Mesodermal cell (in vitro differentiated cells): ENCODE measurements at regions not wholly inside any gene's neighbourhood (a gene's known extent, or its start where the extent isn't known, plus 50 kb on each side); places are given as distances from the start of the nearest gene placed in this dataset.

ENCODE experiments used
- H3K27ac ChIP-seq: 2 replicates; pipeline ENCODE4 v1.7.0; 2013; ENCODE audit warnings: mild to moderate bottlenecking, low read depth, low read length, moderate library complexity; ENCODE audit not compliant: severe bottlenecking
- H3K36me3 ChIP-seq: 2 replicates; pipeline ENCODE4 v1.7.1; 2013; ENCODE audit warnings: mild to moderate bottlenecking, low read length, moderate library complexity; ENCODE audit not compliant: control insufficient read depth, insufficient read depth
- H3K4me1 ChIP-seq: one replicate; pipeline ENCODE4 v1.7.1; 2013; ENCODE audit warnings: mild to moderate bottlenecking, low read length; ENCODE audit not compliant: insufficient read depth, control insufficient read depth, poor library complexity, severe bottlenecking
- H3K4me3 ChIP-seq: 2 replicates; pipeline ENCODE4 v1.7.0; 2013; ENCODE audit warnings: low read length, control low read depth, mild to moderate bottlenecking; ENCODE audit not compliant: insufficient read depth, poor library complexity, severe bottlenecking; ENCODE audit errors: extremely low read depth
- H3K9me3 ChIP-seq: 2 replicates; pipeline ENCODE4 v1.7.1; 2013; ENCODE audit warnings: mild to moderate bottlenecking, low read length, moderate library complexity; ENCODE audit not compliant: control insufficient read depth
- WGBS, 2 experiments: methylation state at CpG; one replicate each; pipeline ENCODE4 v1.1.5; 2013; ENCODE audit warnings: missing lambda C conversion rate in 2 of 2; ENCODE audit not compliant: insufficient coverage in 2 of 2; 5-methylcytosine and 5-hydroxymethylcytosine counted together

DNA sequence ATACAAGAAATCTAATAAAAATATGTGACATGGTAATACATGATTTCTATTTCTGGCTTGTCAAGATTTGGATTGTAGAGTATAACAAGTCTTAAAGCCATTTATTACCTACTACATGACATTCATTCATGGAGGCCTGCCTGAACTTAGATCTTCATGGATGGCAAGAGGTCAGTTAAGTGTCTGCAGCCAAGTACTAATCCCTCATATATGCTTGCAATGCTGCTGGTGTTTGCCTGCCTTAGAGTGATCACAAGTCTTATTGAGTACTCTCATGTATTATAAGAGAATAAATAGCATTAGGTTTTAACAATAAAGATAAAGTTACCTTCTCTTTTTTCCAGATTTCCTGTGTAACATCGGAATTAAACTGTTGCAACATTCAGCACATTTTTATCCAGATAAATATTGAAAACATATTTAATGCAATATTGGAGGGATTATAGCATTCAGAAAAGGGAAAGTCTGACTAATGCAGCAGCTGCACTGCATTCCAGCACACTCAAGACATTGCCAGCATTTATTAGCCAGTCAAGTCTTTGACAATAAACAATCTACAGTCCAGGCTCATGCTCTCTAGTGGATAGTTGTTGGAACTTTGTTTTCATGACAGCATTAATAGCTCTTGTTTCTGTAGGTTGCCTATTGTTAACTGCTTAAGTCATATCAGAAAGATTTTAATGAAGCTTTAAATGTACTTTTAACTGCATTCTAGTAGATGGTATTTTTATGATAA, 737.1 kb downstream of the FAT4 start:
- Histone ChIP-seq H3K4me1 (no peaks in the 10 kb centered on the region), H3K9me3 (no peaks in the 10 kb centered on the region), H3K4me3 (no peak overlapping the region), H3K36me3 (no peaks in the 10 kb centered on the region), H3K27ac (peak overlapping the region; percentile 50)
- WGBS, 2 experiments = no CpG with 5 or more reads among the region's 1 CpG

DNA sequence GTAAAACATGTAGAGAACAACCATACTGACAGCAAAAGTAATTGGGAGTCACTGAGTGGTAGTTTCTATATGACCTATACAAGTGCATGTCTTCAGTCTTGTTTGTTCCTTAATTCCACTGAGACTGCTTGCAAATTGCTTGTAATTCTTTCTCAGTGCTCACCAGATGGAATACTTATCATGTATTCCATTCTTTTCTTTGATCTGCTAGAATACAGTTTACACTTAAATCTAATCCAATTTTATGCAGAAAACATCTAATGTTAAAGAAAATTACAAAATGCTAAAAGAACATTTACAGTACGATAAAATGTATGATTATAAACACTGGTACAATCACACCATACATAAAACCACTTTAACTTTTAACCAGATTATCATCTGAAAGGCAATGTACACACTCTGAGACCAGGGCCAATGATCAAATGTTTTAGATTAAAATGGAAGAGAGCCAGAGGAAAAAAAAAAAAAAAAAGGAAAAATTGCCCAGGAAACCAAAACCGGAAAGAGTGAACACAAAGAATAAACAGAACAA, 741.4 kb downstream of the FAT4 start:
- Histone ChIP-seq H3K4me3 (no peak overlapping the region), H3K4me1 (no peaks in the 10 kb centered on the region), H3K27ac (no peak overlapping the region), H3K9me3 (no peaks in the 10 kb centered on the region), H3K36me3 (no peaks in the 10 kb centered on the region)
- WGBS, 2 experiments = no CpG with 5 or more reads among the region's 2 CpGs

DNA sequence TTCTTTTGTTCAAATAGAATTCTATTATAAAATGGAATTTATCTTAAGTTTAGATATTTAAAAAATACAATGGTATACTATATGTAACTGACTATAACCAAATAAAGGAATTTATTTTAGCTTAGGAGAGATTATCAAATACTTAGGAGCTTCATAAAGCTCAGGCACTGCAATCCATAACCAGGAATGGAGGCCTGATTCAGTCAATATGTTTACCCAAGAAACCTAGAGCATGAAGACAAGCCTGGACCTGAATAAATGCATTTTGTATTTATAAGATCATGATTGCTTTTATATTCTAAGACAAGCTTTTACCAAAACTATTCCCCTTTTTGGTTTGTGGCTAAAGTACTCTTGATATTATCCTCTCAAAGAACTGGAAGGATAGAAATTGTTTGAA, 742.6 kb downstream of the FAT4 start:
- no peaks in the 10 kb centered on the region for H3K9me3 ChIP-seq
- no peaks in the 10 kb centered on the region for H3K36me3 ChIP-seq
- H3K4me1 ChIP-seq = no peaks in the 10 kb centered on the region
- H3K4me3 ChIP-seq = no peak overlapping the region
- H3K27ac ChIP-seq = no peak overlapping the region

DNA sequence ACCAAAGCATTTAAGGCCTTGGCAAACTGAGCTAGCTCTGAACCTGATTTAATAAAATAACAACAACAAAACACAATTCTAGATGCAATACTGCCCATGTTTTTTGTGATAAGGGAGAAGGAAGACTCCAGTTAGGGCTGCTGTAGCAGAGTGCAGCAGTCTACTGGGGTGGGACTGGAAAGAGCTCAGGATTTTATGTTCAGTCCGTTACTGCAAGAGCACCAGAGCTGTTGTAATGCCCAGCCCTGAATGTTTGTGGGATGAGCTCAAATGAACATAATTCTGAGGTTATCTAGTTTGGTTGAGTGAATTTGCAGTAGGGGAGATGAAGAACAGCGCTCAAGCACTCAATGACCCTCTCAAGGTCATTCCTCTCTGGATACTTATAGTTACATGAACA, 743.8 kb downstream of the FAT4 start:
- H3K4me3 ChIP-seq = no peak overlapping the region
- 71% methylated on average over 1 of the region's 2 CpGs; no CpG with 5 or more reads in 1 of the 2 experiments for WGBS, 2 experiments
- no peaks in the 10 kb centered on the region for H3K36me3 ChIP-seq
- no peaks in the 10 kb centered on the region for H3K4me1 ChIP-seq
- no peaks in the 10 kb centered on the region for H3K9me3 ChIP-seq
- H3K27ac ChIP-seq = no peak overlapping the region

DNA sequence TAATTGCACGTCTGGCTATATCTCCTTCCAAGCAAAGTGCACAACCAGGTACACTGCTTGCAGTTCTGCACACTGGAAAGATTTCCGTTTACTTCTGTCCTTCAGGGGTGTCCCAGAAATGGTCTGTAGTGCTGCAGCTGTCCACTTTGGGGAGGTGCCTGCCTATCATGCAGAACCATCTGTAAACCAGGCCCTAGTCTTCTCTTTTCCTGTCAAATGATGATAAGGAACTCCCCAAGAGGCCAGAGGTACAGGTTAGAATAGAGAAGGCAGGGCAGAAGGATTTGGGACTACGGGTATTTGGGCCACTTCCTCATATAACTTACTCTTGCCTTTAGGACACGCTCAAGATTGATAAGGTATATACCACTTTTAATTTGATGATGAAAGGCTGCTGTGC, 746.9 kb downstream of the FAT4 start:
- H3K27ac ChIP-seq = no peak overlapping the region
- no peaks in the 10 kb centered on the region for H3K4me1 ChIP-seq
- no peaks in the 10 kb centered on the region for H3K9me3 ChIP-seq
- H3K4me3 ChIP-seq = no peak overlapping the region
- 90 to 94% methylated on average over 2 to 3 of the region's 4 CpGs for WGBS, 2 experiments
- H3K36me3 ChIP-seq = no peaks in the 10 kb centered on the region

DNA sequence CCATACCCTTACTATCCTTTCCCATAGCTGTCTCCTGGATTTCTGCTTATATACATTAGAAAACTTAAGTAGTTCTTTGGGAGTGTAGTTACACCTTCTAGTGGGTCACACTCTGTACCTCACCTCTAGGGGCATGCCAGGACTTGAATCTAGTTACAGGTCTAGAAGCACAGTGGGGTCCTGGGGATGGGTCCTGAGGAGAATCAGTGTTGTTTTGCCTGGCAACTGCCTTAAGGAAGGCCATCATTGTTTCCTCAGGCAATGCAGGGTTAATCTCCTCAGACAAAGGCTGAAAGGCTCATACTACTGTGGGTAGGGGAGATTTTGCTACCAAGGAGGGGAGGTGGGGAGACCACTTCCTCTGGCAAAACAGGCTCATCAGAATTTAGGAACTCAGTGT, 750.3 kb downstream of the FAT4 start:
- H3K36me3 ChIP-seq = no peaks in the 10 kb centered on the region
- H3K4me1 ChIP-seq = no peaks in the 10 kb centered on the region
- no peaks in the 10 kb centered on the region for H3K9me3 ChIP-seq
- no peak overlapping the region for H3K27ac ChIP-seq
- H3K4me3 ChIP-seq = no peak overlapping the region

DNA sequence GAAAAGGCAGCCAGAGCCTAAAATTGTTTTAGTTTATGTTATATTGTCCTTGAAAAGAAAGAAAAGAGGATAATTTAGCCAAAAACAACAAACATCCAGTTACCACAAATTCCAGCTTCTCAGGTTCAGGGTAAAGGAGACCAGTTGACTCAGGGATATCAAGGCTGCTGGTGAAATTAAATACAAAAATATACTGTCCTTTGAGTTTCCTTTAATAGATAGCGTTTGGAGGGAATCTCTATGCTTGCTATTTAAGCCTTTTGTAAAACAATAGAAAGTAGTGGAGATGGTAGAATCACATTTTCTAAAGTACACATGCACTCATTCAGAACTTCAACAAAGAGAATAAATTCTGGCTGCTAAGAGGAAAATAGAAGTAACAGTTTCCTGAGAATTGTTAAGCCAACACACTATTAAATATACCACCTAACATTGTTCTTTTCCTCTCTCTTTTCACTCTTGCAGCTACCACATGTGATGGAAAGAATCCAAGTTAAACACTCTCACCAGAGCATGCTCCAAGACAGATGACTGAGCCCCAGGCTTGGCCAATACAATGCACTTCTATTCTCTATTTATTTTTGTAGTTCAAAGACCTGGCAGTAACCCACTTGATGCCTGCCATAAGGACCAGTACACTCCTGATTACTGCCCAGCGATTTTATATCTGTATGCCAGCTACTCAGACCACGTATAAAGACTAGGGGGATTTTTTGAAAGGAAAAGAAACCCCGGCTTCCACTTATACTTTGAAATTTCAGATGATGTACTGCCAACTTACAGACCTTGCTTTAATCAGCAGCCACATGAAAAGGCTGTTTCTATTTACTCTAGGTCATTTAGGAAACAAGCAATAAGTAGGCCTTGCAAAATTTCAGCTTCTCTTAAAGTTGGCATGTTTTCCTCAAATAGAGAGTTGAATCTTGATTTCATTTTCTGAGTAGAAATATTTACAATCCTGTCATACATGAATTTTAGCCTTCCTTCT, 756.9 kb downstream of the FAT4 start:
- H3K4me1 ChIP-seq = no peaks in the 10 kb centered on the region
- 83% methylated on average over 1 of the region's 4 CpGs; no CpG with 5 or more reads in 1 of the 2 experiments for WGBS, 2 experiments

DNA sequence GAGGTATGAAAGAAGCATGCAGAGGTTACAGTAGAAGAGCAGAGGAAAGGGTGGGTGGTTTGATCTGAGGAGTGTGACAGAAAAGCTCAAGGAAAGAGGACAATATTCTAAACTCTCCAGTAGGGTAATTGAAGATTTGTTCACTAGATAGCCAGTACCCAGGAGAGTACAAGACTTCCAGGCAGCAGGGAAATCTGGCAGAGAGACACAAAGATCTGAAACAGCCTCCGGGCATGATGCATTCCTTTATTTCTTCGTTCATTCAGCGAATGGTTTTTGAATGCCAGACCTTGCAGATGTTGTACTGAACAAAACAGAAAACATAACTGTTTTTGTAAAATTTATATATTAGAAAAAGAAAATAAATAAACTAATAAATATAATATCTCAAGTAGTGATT, 766.6 kb downstream of the FAT4 start:
- Histone ChIP-seq H3K9me3 (no peaks in the 10 kb centered on the region), H3K27ac (no peak overlapping the region), H3K4me1 (no peaks in the 10 kb centered on the region), H3K36me3 (no peaks in the 10 kb centered on the region), H3K4me3 (no peak overlapping the region)
- WGBS, 2 experiments = 100% methylated on average over 1 to 2 of the region's 3 CpGs

More for the DNA sequence above, 756.9 kb downstream of the FAT4 start:
- no peak overlapping the region for H3K27ac ChIP-seq
- H3K36me3 ChIP-seq = no peaks in the 10 kb centered on the region
- H3K9me3 ChIP-seq = no peaks in the 10 kb centered on the region
- H3K4me3 ChIP-seq = no peak overlapping the region

DNA sequence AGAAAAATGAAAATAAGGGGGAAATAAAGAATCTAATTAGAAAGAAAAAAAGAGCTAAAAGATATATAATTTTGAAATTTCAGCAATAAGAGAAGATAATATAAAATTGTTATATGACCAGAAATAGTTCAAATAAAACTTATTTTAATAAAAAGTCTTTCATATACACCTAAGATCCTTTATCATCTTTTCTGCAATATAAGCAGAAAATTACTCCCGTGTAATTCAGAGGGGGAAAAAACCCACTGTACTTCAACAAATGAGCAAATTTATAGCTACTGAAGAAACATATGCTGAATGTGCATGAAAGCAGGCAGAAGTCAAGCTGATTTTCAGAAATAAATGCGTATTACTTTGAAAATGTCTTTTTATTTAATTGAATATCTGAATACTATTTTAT, 771.3 kb downstream of the FAT4 start:
- Histone ChIP-seq H3K4me3 (no peak overlapping the region), H3K27ac (no peak overlapping the region), H3K9me3 (no peaks in the 10 kb centered on the region), H3K4me1 (no peaks in the 10 kb centered on the region), H3K36me3 (no peaks in the 10 kb centered on the region)
- no CpG with 5 or more reads among the region's 2 CpGs for WGBS, 2 experiments

DNA sequence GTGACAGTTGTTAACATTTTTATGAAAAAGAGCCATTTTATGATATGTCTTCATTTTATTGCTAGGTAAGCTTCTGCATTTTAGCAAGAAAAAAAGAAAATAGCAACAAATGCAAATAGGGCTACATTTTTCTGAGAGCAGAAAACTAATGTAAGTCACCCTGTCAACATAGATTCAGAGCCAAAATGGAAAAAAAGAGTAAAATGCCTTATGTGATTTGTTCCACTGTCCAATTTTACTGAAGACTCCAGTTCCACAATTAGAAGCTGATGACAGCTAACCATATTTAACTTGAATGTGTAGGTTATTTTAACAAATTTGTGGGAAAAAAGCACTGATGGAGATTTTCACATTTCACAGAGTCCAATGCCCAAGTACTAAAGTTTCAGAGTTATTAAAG, 772.3 kb downstream of the FAT4 start:
- Histone ChIP-seq H3K4me1 (no peaks in the 10 kb centered on the region), H3K36me3 (no peaks in the 10 kb centered on the region), H3K4me3 (no peak overlapping the region), H3K27ac (no peak overlapping the region), H3K9me3 (no peaks in the 10 kb centered on the region)
